GM19035 (cell line): ENCODE measurements at regions not wholly inside any gene's neighbourhood (a gene's known extent, or its start where the extent isn't known, plus 50 kb on each side); places are given as distances from the start of the nearest gene placed in this dataset.

ENCODE experiments used
- ATAC-seq: cut with Tn5 transposase; IDR thresholded peaks from one replicate; pipeline ENCODE4 v1.9.1; 2021; ENCODE audit not compliant: unreplicated experiment

- ATAC-seq = no peak
These were observed 270.1 kb downstream of the PTTG2 start for GRCh38 chr4:38230121-38230801.

- no peak for ATAC-seq
These were observed 270.8 kb downstream of the PTTG2 start for GRCh38 chr4:38230821-38231563.

GRCh38 chr4:38231626-38232025, 271.4 kb downstream of the PTTG2 start:
- no peak for ATAC-seq

GRCh38 chr4:38232741-38233140, 272.5 kb downstream of the PTTG2 start:
- no peak for ATAC-seq

GRCh38 chr4:38233727-38234480, 273.7 kb downstream of the PTTG2 start:
- no peak for ATAC-seq

GRCh38 chr4:38235354-38235753, 275.2 kb downstream of the PTTG2 start:
- no peak for ATAC-seq

- no peak for ATAC-seq
These were observed 275.8 kb downstream of the PTTG2 start for GRCh38 chr4:38236003-38236402.

GRCh38 chr4:38236503-38236902, 276.3 kb downstream of the PTTG2 start:
- no peak for ATAC-seq

GRCh38 chr4:38237139-38237538, 276.9 kb downstream of the PTTG2 start:
- ATAC-seq = no peak

- ATAC-seq = no peak
These were observed 281.3 kb downstream of the PTTG2 start for GRCh38 chr4:38241541-38241940.

GRCh38 chr4:38242101-38242500, 281.9 kb downstream of the PTTG2 start:
- ATAC-seq = no peak

- no peak for ATAC-seq
These were observed 282.7 kb downstream of the PTTG2 start for GRCh38 chr4:38242822-38243387.

GRCh38 chr4:38243388-38244053, 283.3 kb downstream of the PTTG2 start:
- no peak for ATAC-seq

- no peak for ATAC-seq
These were observed 294.6 kb downstream of the PTTG2 start for GRCh38 chr4:38254825-38255224.

GRCh38 chr4:38255572-38255971, 295.4 kb downstream of the PTTG2 start:
- no peak for ATAC-seq

- no peak for ATAC-seq
These were observed 306.4 kb downstream of the PTTG2 start for GRCh38 chr4:38266616-38267015.

GRCh38 chr4:38268108-38268820, 308.1 kb downstream of the PTTG2 start:
- no peak for ATAC-seq

GRCh38 chr4:38268837-38269236, 308.6 kb downstream of the PTTG2 start:
- ATAC-seq = no peak

- ATAC-seq = no peak
These were observed 313.2 kb downstream of the PTTG2 start for GRCh38 chr4:38273407-38273806.

- ATAC-seq = no peak
These were observed 315.3 kb downstream of the PTTG2 start for GRCh38 chr4:38275331-38276100.
